ENCODE measurements at regions not wholly inside any gene's neighbourhood (a gene's known extent, or its start where the extent isn't known, plus 50 kb on each side); places are given as distances from the start of the nearest gene placed in this dataset.

GRCh38 chr2:33839791-33840190 lies 240.7 kb upstream of the FAM98A start:
- H4K20me1 ChIP-seq (ENCODE audit: low read depth, low read length) = no peaks in the 10 kb centered on the region
- H3K27ac ChIP-seq (ENCODE audit: low read depth, low read length) = no peak overlapping the region
- no peak overlapping the region for H2AFZ ChIP-seq (ENCODE audit: low read depth, low read length, severe bottlenecking)
- no peaks in the 10 kb centered on the region for H3K79me2 ChIP-seq (ENCODE audit: insufficient read depth, low read length)
- H3K9me3 ChIP-seq (ENCODE audit: insufficient read depth, low read length) = no peaks in the 10 kb centered on the region
- TF ChIP-seq CTCF (IDR thresholded peaks at IDR 0.05; ENCODE audit: insufficient read depth, low read length, poor library complexity, severe bottlenecking) (no peak), EZH2phosphoT487 (conservative IDR thresholded peaks at IDR 0.05; ENCODE audit: low read length) (no peak)
- H3K9ac ChIP-seq (ENCODE audit: low read length) = no peak overlapping the region
- H3K9me2 ChIP-seq (replicated peaks; ENCODE audit: insufficient read depth, low read length) = no peaks in the 10 kb centered on the region
- H3K36me3 ChIP-seq (ENCODE audit: low read length) = no peaks in the 10 kb centered on the region
- no peaks in the 10 kb centered on the region for H3K27me3 ChIP-seq (ENCODE audit: low read length)
- no peak overlapping the region for H3K4me2 ChIP-seq (ENCODE audit: low read depth, low read length, poor library complexity, severe bottlenecking)
- H3K4me3 ChIP-seq (ENCODE audit: insufficient read depth, low read length, poor library complexity, severe bottlenecking) = no peak overlapping the region
- H3F3A ChIP-seq (ENCODE audit: insufficient read depth) = no peaks in the 10 kb centered on the region

DNA sequence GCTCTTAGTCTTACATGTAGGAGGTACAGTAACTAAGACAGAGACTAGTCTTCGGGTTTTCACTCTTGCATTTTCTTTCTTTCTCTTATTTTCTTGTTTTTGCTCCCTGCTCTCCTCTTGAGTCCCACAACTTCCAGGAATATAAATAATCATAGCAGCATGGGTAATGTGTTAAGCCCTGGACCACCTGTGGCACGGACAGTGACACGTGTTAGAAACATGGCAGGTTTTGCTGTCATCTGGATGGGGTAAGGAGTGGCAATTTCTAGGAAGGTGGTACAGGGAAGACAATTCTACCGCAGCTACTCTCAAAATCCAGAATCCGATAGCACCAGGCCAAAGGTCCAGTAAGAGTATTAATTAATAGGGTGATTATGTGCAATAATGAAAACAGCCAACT lies 237.5 kb upstream of the FAM98A start:
- H3K9me3 ChIP-seq (ENCODE audit: insufficient read depth, low read length) = no peaks in the 10 kb centered on the region
- H3K4me2 ChIP-seq (ENCODE audit: low read depth, low read length, poor library complexity, severe bottlenecking) = no peak overlapping the region
- H3K9ac ChIP-seq (ENCODE audit: low read length) = no peak overlapping the region
- H3K36me3 ChIP-seq (ENCODE audit: low read length) = no peaks in the 10 kb centered on the region
- H3K9me2 ChIP-seq (replicated peaks; ENCODE audit: insufficient read depth, low read length) = no peaks in the 10 kb centered on the region
- no peaks in the 10 kb centered on the region for H4K20me1 ChIP-seq (ENCODE audit: low read depth, low read length)
- TF ChIP-seq EZH2phosphoT487 (conservative IDR thresholded peaks at IDR 0.05; ENCODE audit: low read length) (no peak), CTCF (IDR thresholded peaks at IDR 0.05; ENCODE audit: insufficient read depth, low read length, poor library complexity, severe bottlenecking) (no peak)
- H3K27ac ChIP-seq (ENCODE audit: low read depth, low read length) = no peak overlapping the region
- no peaks in the 10 kb centered on the region for H3K79me2 ChIP-seq (ENCODE audit: insufficient read depth, low read length)
- no peak overlapping the region for H2AFZ ChIP-seq (ENCODE audit: low read depth, low read length, severe bottlenecking)
- no peaks in the 10 kb centered on the region for H3K27me3 ChIP-seq (ENCODE audit: low read length)
- H3K4me3 ChIP-seq (ENCODE audit: insufficient read depth, low read length, poor library complexity, severe bottlenecking) = no peak overlapping the region
- H3F3A ChIP-seq (ENCODE audit: insufficient read depth) = no peaks in the 10 kb centered on the region

DNA sequence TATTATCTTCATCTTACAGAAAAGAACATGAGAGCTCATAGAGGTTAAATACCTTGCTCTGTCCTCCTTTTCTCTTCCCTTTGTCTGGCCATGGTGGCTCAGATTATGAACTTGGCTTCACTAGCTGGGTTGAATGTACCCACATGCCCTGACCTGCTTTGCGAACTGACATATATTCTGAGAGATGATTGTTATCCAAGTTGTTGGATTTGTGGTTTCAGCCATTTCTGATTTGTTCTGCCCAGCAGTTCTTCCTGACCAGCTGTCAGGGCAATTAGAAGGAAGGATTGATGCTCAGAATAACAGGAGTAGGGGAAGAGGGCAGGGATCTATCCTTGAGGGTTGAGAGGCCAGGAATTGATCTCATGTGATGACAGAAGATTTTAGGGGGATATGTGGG lies 236.8 kb upstream of the FAM98A start:
- Histone ChIP-seq H3K4me3 (ENCODE audit: insufficient read depth, low read length, poor library complexity, severe bottlenecking) (no peak overlapping the region), H3F3A (ENCODE audit: insufficient read depth) (no peaks in the 10 kb centered on the region), H3K27ac (ENCODE audit: low read depth, low read length) (no peak overlapping the region), H3K79me2 (ENCODE audit: insufficient read depth, low read length) (no peaks in the 10 kb centered on the region), H3K36me3 (ENCODE audit: low read length) (no peaks in the 10 kb centered on the region), H2AFZ (ENCODE audit: low read depth, low read length, severe bottlenecking) (no peak overlapping the region), H3K27me3 (ENCODE audit: low read length) (no peaks in the 10 kb centered on the region), H4K20me1 (ENCODE audit: low read depth, low read length) (no peaks in the 10 kb centered on the region), H3K9me2 (replicated peaks; ENCODE audit: insufficient read depth, low read length) (no peaks in the 10 kb centered on the region), H3K9me3 (ENCODE audit: insufficient read depth, low read length) (no peaks in the 10 kb centered on the region), H3K9ac (ENCODE audit: low read length) (no peak overlapping the region), H3K4me2 (ENCODE audit: low read depth, low read length, poor library complexity, severe bottlenecking) (no peak overlapping the region)
- no peak for TF ChIP-seq CTCF (IDR thresholded peaks at IDR 0.05; ENCODE audit: insufficient read depth, low read length, poor library complexity, severe bottlenecking)
- no peak for TF ChIP-seq EZH2phosphoT487 (conservative IDR thresholded peaks at IDR 0.05; ENCODE audit: low read length)

GRCh38 chr2:33822964-33823363 lies 223.9 kb upstream of the FAM98A start:
- TF ChIP-seq CTCF (IDR thresholded peaks at IDR 0.05; ENCODE audit: insufficient read depth, low read length, poor library complexity, severe bottlenecking) (no peak), EZH2phosphoT487 (conservative IDR thresholded peaks at IDR 0.05; ENCODE audit: low read length) (no peak)
- H3F3A ChIP-seq (ENCODE audit: insufficient read depth) = no peaks in the 10 kb centered on the region
- no peaks in the 10 kb centered on the region for H3K9me2 ChIP-seq (replicated peaks; ENCODE audit: insufficient read depth, low read length)

More at GRCh38 chr2:33822964-33823363, 223.9 kb upstream of the FAM98A start:
- Histone ChIP-seq H3K79me2 (ENCODE audit: insufficient read depth, low read length) (no peaks in the 10 kb centered on the region), H3K9ac (ENCODE audit: low read length) (no peak overlapping the region), H3K27me3 (ENCODE audit: low read length) (no peaks in the 10 kb centered on the region), H2AFZ (ENCODE audit: low read depth, low read length, severe bottlenecking) (no peak overlapping the region), H3K4me3 (ENCODE audit: insufficient read depth, low read length, poor library complexity, severe bottlenecking) (no peak overlapping the region), H3K9me3 (ENCODE audit: insufficient read depth, low read length) (no peaks in the 10 kb centered on the region), H3K27ac (ENCODE audit: low read depth, low read length) (no peak overlapping the region), H3K36me3 (ENCODE audit: low read length) (no peaks in the 10 kb centered on the region), H3K4me2 (ENCODE audit: low read depth, low read length, poor library complexity, severe bottlenecking) (no peak overlapping the region), H4K20me1 (ENCODE audit: low read depth, low read length) (no peaks in the 10 kb centered on the region)

Measured in SU-DHL-6 (cell line).